ENCODE measurements at regions not wholly inside any gene's neighbourhood (a gene's known extent, or its start where the extent isn't known, plus 50 kb on each side); places are given as distances from the start of the nearest gene placed in this dataset.
"Not testable (repeated sequence)": the region's sequence is repeated elsewhere in the genome, so short reads cannot be mapped to it uniquely, and the experiment has no call there.

DNA sequence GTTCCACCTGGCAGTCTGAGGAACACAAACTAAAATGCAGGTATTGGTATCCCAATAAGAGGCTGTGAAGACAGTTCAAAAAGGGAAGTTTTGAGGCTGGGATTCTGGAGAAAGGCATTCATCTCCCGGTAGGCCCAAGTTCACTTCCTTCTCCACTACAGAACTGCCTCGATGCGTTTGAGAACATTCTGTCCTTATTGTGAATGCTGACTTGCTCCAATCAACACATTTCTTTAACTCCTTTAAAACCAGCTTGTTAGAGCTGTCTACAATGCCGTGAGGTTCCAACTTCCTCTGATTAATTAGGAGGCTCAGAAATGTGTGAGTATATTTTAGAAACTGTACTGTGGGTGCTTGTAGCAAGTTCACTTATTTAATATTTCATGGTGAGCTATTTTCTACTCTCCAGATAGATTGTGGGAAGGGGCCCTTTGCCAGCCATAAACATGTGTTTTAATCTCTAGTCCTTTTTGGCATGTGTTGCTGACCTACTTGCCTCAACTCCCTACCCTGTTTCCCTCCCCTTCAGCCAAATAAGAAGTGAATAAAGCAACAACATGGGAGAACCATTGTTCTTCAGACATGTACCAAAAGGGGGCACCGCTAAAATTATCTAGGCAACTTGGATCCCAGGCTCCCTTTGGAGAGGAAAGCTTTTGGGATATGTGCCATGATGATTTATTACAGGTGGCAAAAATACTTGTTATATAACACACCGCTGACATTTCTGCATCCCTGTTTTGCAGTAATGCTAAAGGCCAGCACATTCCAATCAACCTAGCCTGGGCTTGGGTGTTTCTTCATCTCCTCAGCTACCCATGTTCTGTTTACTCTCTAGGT lies 245.6 kb downstream of the BLID start:
- peak in 1 of 2 donors; percentile 1 for DNase-seq (ENCODE audit: low read depth in 2 of 2)

DNA sequence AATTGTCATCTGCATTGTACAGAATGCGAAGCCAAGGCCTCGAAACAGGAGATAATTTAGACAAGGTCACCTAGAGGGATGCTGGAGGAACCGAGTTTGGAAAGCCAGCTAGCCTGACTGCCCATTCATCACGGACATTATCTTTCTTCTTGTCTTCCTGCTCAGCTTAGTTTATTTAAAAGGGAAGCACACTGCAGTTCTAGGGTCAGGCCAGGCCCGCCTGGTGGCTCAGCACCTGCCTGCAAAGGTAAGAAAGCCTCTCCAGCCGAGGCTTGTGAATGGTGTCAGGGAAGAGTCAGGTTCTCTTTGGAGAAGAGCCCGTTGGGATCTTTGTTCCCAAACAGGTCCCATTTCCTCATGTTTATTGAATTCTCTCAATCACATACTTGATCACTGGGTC lies 246.5 kb downstream of the BLID start:
- DNase-seq (ENCODE audit: low read depth in 2 of 2) = no peak

DNA sequence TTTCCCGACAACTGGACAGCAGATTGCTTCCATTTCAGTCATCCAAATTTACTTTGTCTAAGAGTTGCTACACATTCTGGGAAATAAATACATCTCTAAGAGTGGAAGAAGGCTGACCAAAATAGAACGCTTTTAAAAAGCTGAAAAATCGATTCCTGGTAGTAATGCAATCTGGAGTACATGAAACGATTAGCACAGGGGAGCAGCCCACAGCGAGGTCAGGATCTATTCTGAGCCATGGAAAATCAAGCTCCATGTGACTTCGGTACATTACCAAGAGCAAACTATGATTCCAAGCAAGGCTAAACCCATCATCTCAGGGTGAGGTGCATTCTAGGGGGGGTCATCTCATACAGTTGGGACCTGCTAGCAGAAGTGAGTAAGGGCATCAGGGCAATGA lies 249.3 kb downstream of the BLID start:
- DNase-seq (ENCODE audit: low read depth in 2 of 2) = no peak

DNA sequence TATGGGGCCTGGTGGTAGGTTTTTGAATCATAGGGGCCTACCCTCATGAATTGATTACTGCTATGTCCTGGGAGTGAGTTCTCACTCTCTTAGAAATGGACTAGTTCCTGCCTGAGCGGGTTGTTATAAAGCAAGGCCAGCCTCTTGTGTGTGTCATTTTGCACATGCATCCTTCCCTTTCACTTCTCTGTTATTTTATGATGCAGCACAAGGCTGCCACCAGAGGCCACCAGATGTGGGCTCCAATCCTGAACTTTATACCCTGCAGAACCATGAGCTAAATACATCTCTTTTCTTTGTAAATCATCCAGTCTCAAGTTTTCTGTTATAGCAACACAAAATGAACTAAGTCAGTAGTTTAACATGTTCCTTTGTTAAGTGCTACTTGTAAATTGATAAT lies 251.4 kb downstream of the BLID start:
- DNase-seq (ENCODE audit: low read depth in 2 of 2) = no peak

DNA sequence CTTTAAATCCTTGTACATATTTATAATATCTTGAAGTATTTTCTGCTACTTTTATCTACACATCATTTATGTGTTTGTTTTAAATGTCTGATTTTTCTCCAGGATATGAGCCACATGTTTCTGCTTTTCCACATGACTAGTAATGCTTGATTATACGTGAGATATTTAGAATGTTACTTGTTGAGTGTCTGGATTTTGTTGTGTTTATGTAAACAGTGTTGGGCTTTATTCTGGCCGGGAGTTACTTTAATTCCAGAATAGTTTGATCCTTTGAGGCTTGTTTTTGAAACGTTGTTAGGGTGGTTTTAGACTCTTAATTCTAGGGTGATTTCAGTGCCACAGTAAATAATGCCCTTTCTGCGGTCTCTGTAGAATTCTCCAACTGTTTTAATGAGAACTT lies 252.9 kb downstream of the BLID start:
- no peak for DNase-seq (ENCODE audit: low read depth in 2 of 2)

DNA sequence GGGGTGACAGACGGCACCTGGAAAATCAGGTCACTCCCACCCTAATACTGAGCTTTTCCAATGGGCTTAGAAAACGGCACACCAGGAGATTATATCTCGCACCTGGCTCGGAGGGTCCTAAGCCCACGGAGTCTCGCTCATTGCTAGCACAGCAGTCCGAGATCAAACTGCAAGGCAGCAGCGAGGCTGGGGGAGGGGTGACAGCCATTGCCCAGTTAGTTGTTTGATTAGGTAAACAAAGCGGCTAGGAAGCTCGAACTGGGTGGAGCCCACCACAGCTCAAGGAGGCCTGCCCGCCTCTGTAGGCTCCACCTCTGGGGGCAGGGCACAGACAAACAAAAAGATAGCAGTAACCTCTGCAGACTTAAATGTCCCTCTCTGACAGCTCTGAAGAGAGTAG lies 260.9 kb downstream of the BLID start:
- not testable (repeated sequence) for DNase-seq (ENCODE audit: low read depth in 2 of 2)

DNA sequence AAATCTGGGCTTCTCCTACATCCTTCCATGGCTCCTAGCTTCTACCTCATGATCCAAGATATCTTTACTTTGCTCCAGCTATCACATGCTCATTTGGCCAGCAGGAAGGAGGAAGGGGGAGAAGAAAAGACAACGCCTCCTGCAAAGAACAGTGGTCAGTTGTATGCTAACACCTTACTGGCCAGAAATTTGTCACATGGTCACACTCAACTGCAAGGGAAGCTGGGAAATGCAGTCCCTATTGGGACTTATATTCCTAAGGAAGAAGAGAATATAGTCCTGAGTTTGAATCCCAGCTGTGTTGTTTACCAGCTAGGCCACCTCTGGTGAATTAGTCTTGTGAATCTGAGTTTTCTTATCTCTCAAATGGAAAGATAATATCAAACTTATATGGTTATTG lies 272.0 kb downstream of the BLID start:
- DNase-seq (ENCODE audit: low read depth in 2 of 2) = no peak

DNA sequence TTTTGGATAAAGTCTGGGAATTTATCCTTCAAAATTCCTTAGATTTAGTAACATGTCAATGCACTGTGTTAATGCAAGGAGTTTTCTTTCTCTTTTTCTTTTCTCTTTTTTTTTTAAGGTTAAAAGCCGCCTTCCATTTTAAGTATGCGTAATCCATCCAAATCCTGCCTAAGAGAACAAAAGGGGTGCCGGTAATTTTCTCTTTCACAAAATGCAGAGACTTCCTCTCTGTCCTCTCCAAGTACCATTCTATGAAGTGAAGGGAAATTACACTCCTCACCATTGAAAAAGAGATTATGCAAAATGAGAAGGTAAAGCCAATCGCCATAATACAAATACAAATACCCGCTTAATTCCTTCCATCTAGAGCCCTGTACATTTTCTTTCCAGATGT lies 273.8 kb downstream of the BLID start:
- DNase-seq (ENCODE audit: low read depth in 2 of 2) = no peak

DNA sequence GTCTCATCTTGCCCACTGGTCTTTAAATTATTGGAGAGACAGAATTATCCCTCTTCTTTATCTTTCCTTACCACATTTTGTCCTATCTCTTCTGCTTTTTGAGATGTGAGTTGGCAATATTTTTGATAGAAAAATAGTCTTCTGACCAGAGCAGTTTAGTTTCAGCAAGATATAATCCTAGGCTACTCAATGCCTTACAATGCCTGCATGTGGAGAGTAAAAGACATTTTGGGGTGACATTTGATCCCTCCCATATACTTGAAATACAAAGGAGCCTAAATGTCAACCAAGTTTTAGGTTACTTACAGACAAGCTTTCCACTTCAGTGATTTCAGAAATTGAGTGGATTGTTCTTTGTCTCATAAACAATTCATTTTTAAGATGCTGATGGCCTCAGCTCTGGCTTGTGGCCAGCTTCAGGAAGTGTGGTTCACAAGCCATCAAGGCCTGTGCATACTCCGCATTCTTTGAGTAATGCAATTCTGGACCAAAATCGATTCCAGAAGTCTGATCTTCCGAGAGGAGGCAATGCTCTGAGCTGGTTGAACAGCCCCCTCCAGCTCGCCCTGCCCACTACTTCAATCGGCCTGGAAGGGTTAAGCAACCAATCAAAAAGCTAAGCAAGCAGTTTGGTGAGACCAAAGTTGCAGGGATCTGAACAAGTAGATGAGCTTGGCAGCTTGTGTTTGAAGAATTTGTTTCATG lies 274.4 kb downstream of the BLID start:
- DNase-seq (ENCODE audit: low read depth in 2 of 2) = peak; percentile 7 to 85

DNA sequence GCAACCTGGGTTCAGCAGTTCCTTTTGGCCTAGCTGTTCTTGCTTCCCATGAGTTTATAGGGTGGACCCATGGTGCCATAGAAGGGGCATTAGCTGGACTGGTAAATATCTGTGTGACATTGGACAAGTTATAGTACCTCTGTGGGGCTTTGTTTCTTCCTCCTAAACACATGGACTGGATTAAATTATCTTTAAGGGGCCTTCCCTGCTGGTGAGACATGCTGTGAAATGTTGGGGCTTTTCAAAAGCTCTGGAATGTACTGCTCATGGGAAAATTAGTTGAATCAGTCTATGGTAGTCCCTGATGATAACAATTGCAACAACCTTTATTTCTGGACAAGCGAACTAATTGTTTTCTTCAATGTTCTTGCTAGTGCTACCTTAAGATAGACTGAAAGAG lies 276.2 kb downstream of the BLID start:
- no peak for DNase-seq (ENCODE audit: low read depth in 2 of 2)

DNA sequence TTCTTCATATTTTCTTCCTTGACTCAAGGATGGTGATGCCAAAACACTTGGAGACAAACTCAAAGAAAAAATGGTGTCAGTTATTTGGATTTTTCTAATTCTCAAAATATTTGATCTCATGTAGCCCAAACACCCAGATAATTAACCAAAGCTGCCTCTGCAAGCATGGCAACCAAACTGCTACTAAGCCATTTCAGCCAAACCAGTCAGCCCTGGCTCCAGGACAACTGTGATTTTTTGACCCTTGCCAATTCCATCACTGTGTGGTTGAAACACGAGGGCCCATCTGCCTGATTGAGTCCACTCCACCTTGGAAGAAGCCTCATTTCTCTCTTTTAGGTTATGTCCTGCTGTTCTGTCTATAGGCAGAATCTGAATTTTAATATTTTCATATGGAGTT lies 277.4 kb downstream of the BLID start:
- DNase-seq (ENCODE audit: low read depth in 2 of 2) = no peak

DNA sequence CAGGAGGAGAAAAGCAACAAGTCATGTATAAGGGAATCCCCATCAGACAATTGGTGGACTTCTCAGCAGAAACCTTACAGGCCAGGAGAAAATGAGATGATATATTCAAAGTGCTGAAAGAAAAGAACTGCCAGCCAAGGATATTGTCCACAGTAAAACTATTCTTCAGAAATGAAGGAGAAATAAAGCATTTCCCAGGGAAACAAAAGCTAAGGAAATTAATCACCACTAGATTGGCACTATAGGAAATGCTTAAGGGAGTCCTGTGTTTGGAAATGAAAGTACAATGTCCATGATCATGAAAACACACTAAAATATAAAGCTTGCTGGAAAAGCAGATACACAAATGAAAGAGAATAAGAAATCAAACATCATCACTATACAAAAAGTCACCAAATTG lies 282.0 kb downstream of the BLID start:
- DNase-seq (ENCODE audit: low read depth in 2 of 2) = peak in 1 of 2 donors; percentile 65

DNA sequence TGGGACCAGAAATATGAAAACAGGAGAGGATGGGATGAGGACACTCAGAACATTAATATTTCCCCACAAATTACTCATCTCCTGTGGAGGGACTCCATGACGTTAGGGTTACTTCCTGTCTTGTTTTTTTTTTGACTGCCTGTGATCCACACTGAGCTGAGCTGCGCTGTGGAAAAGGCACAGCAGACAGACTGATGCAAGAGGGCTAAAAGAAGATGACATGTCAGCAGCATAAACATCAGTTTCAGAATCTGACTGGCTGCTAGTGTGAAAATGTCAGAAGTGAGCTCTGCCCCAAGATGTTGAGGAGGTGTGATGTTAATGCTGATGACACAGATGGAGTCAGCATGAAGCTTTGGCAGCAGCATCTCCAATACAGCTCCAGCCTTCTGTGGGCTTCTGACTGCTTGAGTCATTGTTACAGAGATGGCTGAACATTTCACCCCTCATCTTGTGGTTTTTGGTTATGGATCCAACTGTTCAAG lies 286.8 kb downstream of the BLID start:
- DNase-seq (ENCODE audit: low read depth in 2 of 2) = peak; percentile 75 to 96

DNA sequence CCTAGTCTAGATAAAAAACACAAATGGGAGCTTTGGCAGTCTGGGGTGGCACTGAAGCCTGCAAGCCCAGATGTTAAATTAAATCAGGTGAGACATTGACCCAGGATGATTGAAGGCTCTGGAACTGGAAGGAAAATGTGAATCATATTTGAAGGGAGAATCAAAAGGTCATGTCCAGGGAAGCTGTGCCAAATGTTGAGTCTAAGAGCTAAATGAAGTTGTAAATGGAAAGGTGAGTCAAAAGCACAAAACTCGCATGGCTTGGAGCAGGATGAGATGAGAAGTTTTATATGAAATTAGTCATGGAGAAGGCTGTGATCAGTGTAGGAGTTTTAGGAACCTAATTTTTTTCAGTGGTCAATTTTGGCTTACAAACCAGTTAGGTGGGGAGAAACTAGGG lies 301.1 kb downstream of the BLID start:
- DNase-seq (ENCODE audit: low read depth in 2 of 2) = peak in 1 of 2 donors; percentile 61

DNA sequence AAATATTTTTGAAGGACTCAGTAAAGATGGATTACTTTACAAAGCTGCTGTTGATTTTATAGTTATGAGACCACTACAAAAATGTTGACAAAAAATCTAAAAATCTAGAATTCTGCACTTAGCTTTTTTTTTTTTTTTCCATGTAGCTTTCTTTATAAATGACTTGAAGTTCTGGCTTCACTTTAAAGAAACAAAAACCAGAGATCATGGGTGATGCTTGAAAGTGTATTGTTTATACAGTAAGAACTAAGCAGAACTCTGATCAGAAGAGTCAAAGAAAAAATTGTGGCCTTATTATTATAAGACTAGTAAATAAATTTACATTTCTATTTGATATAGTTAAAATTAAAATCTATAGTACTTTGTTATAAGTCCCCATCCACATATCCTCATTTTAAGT lies 301.7 kb downstream of the BLID start:
- no peak for DNase-seq (ENCODE audit: low read depth in 2 of 2)

DNA sequence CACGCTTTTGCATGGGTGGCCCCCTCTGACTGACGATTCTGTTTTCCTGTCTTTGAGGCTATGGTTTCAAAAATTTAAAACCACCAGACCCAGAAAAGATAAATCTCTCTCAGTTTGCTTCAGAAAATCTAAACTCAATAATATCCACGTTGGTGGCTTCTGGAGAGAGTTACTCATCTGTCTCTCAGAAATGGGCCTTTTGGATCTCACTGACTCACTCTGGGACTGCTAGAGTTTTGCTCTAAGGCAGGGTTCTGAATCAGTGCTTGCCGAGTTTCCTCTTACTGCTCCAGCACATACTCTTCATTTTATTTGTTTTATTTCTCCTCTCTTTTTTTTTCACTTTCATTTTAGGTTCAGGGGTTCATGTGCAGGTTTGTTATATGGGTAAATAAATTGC lies 305.7 kb downstream of the BLID start:
- DNase-seq (ENCODE audit: low read depth in 2 of 2) = peak in 1 of 2 donors; percentile 45

DNA sequence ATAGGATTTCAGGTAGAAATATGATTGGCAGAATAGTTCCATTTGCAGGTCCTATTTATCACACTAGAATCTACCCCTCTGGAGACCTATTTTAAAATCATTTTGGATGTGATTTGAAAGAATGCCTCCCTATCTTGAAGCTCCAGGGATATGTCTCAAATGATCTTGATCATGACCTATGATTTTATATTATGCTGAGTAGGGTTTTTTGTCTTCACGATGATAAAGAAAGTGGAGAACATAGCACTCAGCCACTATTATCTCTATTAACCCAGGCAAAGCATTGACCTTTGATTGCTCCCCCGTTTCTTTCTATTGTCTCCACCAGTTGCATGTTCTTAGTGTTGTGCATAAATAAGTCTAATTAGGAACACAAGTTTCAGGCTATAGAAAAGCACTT lies 307.9 kb downstream of the BLID start:
- DNase-seq (ENCODE audit: low read depth in 2 of 2) = no peak

DNA sequence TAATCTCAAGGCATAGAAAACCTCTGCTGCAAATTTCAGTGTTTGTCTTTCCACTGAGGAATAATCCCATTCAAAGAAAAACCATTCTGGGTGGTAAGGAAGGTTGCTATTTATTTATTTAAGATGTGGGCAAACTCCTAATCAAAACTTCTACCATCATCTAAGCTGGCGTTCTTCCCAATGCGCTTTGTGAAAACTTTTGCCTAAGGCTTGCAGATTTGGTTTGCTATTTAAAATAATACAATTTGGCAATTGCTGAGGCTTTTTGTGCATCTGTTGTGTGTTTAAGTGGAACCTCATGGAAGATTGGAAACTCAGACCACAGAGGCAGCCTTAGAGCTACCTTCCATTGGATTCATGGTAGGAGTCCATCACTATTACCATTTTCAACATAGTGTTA lies 309.0 kb downstream of the BLID start:
- no peak for DNase-seq (ENCODE audit: low read depth in 2 of 2)

DNA sequence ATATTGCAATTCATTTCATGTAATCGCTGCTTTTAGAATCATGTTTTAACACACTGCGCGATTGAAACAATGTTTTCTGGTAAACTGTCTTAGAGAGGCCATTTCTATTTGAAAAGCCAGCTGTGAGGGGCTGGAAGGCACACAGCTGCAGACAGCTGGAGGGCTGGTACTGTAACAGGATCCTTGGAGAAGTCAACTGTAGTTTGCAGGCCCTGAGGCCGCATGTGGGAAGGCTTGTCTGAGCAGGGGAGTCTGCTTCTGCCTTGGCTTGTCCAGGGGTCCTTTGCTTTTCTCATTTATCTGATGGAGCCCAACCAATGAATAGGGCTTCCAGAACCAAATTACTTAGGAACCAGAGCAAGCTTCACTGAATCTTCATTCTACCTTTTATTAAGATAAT lies 313.5 kb downstream of the BLID start:
- DNase-seq (ENCODE audit: low read depth in 2 of 2) = no peak

DNA sequence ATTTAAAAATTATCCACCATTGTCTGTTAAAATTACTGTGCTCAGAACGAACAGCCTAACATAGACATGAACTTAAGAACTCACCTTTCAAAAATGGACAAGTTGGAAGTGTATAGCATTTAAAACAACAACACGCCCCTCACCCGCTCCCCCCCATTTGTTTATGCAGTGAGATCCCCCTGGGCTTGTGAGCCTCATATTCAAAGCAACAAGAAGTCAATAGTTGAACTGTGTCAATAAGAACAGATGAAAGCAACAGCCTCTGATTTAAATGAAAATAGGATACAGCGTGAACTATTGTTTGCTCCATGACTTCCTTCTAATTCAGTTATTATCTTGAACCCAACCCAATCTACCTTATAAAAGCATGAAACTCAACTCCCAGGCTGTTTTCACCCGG lies 314.2 kb downstream of the BLID start:
- no peak for DNase-seq (ENCODE audit: low read depth in 2 of 2)

DNA sequence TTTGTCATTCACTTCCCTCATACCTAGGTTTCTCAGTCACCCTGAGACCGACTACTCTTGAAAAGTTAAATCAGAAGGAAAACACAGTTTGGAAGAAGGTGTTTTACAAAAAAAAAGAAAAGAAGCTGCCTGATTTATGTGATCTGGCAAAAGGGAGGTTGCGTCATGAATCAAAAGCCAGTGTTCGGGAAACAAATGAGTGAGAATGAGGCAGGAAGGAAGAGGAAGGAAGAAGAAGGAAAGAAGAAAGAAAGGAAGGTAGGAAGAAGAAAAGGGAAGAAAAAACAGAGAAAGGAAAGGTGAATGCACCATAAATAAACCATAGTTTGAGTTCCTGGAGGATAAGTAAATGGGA lies 314.6 kb downstream of the BLID start:
- DNase-seq (ENCODE audit: low read depth in 2 of 2) = no peak

DNA sequence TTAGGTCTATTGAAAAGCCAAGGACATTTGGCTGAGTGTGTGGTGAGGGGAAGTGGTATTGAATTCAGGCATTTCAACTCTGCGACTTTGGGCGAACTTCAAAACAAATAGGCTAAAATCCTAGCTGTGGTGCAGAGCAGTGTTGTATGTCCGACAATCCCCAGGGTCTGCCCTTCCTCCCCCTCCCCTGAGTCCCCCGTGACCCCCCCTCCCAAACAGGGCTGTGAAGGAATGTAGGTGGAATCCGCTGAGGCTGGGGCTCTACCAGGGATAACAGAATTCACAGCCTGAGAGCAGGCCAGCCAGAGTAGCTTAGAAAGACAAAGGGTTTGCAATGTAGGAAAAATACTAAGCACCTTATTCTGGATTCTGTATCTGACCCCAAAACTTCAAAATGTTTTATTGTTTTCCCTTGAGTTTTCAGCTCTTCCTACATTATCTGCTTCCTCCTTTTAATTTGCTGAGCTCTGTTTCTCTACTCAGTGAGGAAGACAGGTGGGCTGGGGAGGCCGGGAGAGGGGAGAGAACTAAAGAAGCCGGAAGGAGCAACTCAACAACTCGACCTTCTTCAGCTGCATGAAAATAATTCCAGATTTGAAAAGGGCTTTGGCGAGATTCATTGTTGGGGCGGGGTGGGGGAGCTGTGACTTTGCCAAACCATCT lies 315.2 kb downstream of the BLID start:
- DNase-seq (ENCODE audit: low read depth in 2 of 2) = no peak

DNA sequence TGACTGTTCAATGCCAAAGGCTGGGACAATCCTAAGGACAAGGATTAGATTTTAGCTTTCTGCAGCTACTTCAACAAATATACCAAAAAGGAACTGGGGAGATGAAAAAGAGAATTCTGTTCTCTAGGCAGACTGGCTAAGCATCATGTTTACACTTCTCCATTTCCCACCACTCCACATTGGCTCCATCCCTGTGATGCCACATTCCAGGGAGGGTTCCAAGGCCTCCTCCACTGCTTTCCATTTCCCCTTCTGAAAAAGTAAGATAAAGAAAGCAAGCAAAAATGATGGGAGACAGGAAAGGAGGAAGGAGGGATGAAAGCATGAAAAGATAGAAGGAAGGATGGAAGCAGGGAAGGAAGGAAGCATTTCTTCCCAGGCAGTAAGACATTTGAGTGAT lies 315.8 kb downstream of the BLID start:
- DNase-seq (ENCODE audit: low read depth in 2 of 2) = no peak
